Vagina (tissue), 2 donors: ENCODE measurements at regions not wholly inside any gene's neighbourhood (a gene's known extent, or its start where the extent isn't known, plus 50 kb on each side); places are given as distances from the start of the nearest gene placed in this dataset.
A peak's percentile ranks its signal among the peaks of the same experiment; 100 is the strongest.

Experiments used
- DNase-seq, 2 donors: peaks; one replicate each; pipeline ENCODE4 v3.0.0-alpha.2; 2017; ENCODE audit errors: extremely low spot score in 2 of 2
- H3K27ac ChIP-seq: fragments of 200-600 bp; sonication (generic); one replicate; pipeline ENCODE4 v1.5.1; 2019
- H3K27me3 ChIP-seq: fragments of 200-600 bp; sonication (generic); one replicate; pipeline ENCODE4 v1.5.1; 2019
- H3K36me3 ChIP-seq, 2 donors: fragments of 200-600 bp; sonication (generic); one replicate each; pipeline ENCODE4 v1.5.1; 2017 to 2019
- H3K4me1 ChIP-seq: fragments of 200-600 bp; sonication (generic); one replicate; pipeline ENCODE4 v1.5.1; 2019
- H3K4me3 ChIP-seq, 2 donors: fragments of 200-600 bp; sonication (generic); 1 replicate in 1 of 2; 2 replicates in 1 of 2; pipeline ENCODE4 v1.5.1; 2016 to 2019
- H3K9me3 ChIP-seq: fragments of 200-600 bp; sonication (generic); one replicate; pipeline ENCODE4 v1.5.1; 2019
- POLR2A ChIP-seq, 2 donors: fragments of 450-650 bp; IDR thresholded peaks; one replicate each; pipeline ENCODE4 v1.6.1; 2017; ENCODE audit warnings: antibody characterized with exemption in 2 of 2, mild to moderate bottlenecking in 2 of 2, moderate library complexity in 2 of 2
- POLR2AphosphoS5 ChIP-seq, 2 donors: sonication (generic); formaldehyde crosslinking; IDR thresholded peaks; one replicate each; pipeline ENCODE4 v1.9.0; 2017; ENCODE audit warnings: antibody characterized with exemption in 2 of 2, mild to moderate bottlenecking in 2 of 2, low read depth in 1 of 2; ENCODE audit not compliant: insufficient read depth in 1 of 2
- intact Hi-C: fragments of 100-400 bp; cut with DNase I; formaldehyde crosslinking; loops from one replicate; pipeline ENCODE4 v1.15.1; 2023
- TF ChIP-seq, protein P1 (sequence below), 3 experiments: fragments of 450-650 bp in 2 of 3; fragments of 200-600 bp in 1 of 3; sonication (generic) in 1 of 3; IDR thresholded peaks; one replicate each; pipeline ENCODE4 v1.5.1; 2017 to 2019; ENCODE audit warnings: antibody characterized with exemption in 3 of 3, mild to moderate bottlenecking in 2 of 3, moderate library complexity in 2 of 3

DNA sequence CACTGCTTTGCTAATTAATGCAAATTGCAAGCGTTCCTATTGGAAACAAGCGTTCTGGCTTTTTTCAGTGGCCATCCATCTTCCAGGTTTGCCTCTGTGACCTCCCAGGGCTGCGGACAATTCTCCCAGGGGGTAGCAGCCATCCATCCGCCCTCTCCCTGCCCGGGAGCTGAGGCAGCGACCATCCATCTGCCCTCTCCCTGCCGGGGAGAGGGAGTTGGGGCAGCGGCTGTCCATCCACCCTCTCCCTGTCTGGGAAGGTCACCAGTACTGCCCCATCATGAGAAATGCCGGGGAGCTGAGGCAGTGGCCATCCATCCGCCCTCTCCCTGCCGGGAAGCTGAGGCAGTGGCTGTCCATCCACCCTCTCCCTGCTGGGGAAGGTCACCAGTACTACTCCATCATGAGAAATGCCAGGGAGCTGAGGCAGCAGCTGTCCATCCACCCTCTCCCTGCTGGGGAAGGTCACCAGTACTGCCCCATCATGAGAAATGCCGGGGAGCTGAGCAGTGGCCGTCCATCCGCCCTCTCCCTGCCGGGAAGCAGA lies 394.7 kb downstream of the BRD1 start:
- no peak overlapping the region for H3K4me3 ChIP-seq
- DNase-seq = peak in 1 of 2 donors; percentile 55
- H3K9me3 ChIP-seq = no peaks in the 10 kb centered on the region
- TF ChIP-seq, protein P1, sequence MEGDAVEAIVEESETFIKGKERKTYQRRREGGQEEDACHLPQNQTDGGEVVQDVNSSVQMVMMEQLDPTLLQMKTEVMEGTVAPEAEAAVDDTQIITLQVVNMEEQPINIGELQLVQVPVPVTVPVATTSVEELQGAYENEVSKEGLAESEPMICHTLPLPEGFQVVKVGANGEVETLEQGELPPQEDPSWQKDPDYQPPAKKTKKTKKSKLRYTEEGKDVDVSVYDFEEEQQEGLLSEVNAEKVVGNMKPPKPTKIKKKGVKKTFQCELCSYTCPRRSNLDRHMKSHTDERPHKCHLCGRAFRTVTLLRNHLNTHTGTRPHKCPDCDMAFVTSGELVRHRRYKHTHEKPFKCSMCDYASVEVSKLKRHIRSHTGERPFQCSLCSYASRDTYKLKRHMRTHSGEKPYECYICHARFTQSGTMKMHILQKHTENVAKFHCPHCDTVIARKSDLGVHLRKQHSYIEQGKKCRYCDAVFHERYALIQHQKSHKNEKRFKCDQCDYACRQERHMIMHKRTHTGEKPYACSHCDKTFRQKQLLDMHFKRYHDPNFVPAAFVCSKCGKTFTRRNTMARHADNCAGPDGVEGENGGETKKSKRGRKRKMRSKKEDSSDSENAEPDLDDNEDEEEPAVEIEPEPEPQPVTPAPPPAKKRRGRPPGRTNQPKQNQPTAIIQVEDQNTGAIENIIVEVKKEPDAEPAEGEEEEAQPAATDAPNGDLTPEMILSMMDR (IDR thresholded peaks at IDR 0.05) = no peak
- TF ChIP-seq POLR2A (IDR thresholded peaks at IDR 0.05) (no peak), POLR2AphosphoS5 (IDR thresholded peaks at IDR 0.05; ENCODE audit: insufficient read depth in 1 of 2, low read depth in 1 of 2) (no peak)
- no peak overlapping the region for H3K27ac ChIP-seq
- no peaks in the 10 kb centered on the region for H3K4me1 ChIP-seq
- H3K27me3 ChIP-seq = no peaks in the 10 kb centered on the region
- intact Hi-C loops = no loop called here
- no peaks in the 10 kb centered on the region for H3K36me3 ChIP-seq

DNA sequence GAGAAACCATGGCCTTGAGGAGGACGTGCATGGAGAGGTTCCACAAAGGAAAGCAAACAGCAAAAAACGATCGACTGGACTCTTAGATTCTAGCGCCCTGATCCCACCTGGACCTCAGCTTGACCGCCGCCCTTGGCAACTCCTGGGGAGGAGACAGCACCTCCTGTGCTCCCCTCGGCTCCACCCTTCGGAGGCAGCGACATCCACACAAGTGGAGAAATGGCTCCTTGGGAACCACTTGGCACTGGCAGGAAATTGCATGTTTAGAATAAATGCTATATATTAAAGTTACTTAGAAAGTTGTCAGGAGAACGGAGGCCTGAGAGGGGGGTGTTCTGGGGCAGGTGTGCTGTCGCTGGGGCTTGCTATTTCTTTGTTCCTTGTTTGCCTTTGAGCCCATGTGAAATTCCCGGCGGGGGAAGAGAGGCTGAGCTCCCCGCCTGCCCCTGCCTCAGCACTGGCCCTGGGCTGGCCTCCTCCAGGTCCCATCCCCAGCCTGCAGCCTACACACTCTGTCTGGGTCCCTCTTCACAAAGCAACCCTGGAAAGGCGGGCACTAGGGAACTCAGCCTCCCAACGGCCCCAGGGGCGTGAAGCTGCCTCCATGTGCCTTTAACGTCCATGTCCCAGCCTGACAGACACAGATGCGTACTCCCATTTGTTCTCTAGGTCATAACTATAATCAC lies 395.3 kb downstream of the BRD1 start:
- Histone ChIP-seq H3K27me3 (no peaks in the 10 kb centered on the region), H3K36me3 (no peaks in the 10 kb centered on the region), H3K9me3 (no peaks in the 10 kb centered on the region), H3K4me3 (no peak overlapping the region), H3K4me1 (no peaks in the 10 kb centered on the region), H3K27ac (no peak overlapping the region)
- DNase-seq = peak in 1 of 2 donors; percentile 87
- intact Hi-C loops = no loop called here
- no peak for TF ChIP-seq POLR2A (IDR thresholded peaks at IDR 0.05)
- TF ChIP-seq, protein P1 (IDR thresholded peaks at IDR 0.05) = no peak
- TF ChIP-seq POLR2AphosphoS5 (IDR thresholded peaks at IDR 0.05; ENCODE audit: insufficient read depth in 1 of 2, low read depth in 1 of 2) = no peak

DNA sequence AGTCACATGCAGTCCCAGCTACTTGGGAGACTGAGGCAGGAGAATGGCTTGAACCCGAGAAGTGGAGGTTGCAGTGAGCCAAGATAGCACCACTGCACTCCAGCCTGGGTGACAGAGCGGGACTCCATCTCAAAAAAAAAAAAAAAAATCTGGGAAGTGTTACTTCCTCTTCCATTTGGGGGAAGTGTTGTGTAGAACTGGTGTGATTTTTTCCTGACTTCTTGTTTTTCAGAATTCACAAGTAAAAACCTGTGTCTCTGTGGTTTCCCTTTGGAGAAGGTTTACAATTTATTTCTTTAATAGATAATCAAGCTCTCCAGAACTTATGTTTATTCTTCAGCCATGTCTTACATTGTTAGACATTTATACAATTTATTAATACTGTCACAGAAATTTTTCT lies 396.1 kb downstream of the BRD1 start:
- H3K4me3 ChIP-seq = no peak overlapping the region
- DNase-seq = no peak
- H3K4me1 ChIP-seq = no peaks in the 10 kb centered on the region
- no peaks in the 10 kb centered on the region for H3K36me3 ChIP-seq
- no peaks in the 10 kb centered on the region for H3K27me3 ChIP-seq
- intact Hi-C loops = no loop called here
- H3K27ac ChIP-seq = no peak overlapping the region
- TF ChIP-seq POLR2AphosphoS5 (IDR thresholded peaks at IDR 0.05; ENCODE audit: insufficient read depth in 1 of 2, low read depth in 1 of 2) = no peak
- TF ChIP-seq POLR2A (IDR thresholded peaks at IDR 0.05) = no peak
- TF ChIP-seq, protein P1 (IDR thresholded peaks at IDR 0.05) = no peak
- no peaks in the 10 kb centered on the region for H3K9me3 ChIP-seq

DNA sequence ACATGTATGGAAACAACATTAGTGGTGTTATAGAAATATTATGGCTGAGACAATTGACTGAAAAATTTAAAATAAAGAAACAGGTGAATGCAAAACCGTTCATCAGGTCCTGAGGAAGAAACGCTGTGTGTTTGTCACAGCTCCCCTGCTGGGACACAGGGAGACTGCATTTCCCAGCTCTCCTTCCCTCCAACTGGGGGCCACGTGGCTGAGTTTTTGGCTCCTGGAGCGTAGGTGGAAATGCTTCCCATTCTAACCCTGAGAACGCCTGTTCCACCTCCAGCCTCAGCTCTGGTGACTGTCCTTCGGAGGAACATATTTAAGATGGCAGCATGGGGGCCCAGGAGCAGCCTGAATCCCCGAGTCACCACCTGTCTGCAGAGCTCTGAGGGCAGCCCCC lies 398.6 kb downstream of the BRD1 start:
- Histone ChIP-seq H3K27ac (no peak overlapping the region), H3K4me1 (no peaks in the 10 kb centered on the region), H3K4me3 (no peak overlapping the region), H3K9me3 (no peaks in the 10 kb centered on the region), H3K27me3 (no peaks in the 10 kb centered on the region), H3K36me3 (no peaks in the 10 kb centered on the region)
- TF ChIP-seq, protein P1 (IDR thresholded peaks at IDR 0.05) = no peak
- TF ChIP-seq POLR2AphosphoS5 (IDR thresholded peaks at IDR 0.05; ENCODE audit: insufficient read depth in 1 of 2, low read depth in 1 of 2) = no peak
- TF ChIP-seq POLR2A (IDR thresholded peaks at IDR 0.05) = no peak
- DNase-seq = no peak
- intact Hi-C loops = no loop called here

DNA sequence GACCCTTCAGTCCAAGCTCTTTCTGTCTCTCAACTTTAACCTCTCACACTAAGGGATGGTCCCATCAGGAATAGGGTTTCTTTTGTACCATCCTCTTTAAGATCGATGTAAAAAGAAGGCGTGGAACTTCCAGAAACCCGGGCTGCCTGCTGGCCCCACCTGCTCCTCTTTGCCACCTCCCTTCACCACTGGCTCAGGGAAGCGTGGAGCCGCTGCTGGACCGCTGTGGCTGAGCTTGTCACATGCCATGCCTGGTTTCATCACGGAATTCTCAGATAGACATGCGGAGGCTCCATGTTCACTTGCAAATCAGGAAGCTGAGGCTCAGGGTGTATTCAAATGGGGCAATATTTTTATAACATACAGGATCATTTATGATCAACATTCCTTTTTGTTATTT lies 399.7 kb downstream of the BRD1 start:
- DNase-seq = peak in 1 of 2 donors; percentile 34
- intact Hi-C loops = no loop called here
- H3K4me3 ChIP-seq = no peak overlapping the region
- H3K9me3 ChIP-seq = no peaks in the 10 kb centered on the region
- TF ChIP-seq, protein P1 (IDR thresholded peaks at IDR 0.05) = no peak
- no peaks in the 10 kb centered on the region for H3K36me3 ChIP-seq
- H3K4me1 ChIP-seq = no peaks in the 10 kb centered on the region
- no peaks in the 10 kb centered on the region for H3K27me3 ChIP-seq
- no peak overlapping the region for H3K27ac ChIP-seq
